ENCODE measurements at regions not wholly inside any gene's neighbourhood (a gene's known extent, or its start where the extent isn't known, plus 50 kb on each side); places are given as distances from the start of the nearest gene placed in this dataset.

- Histone ChIP-seq H3K18ac (ENCODE audit: extremely low read depth, low read length) (no peak overlapping the region), H3K9me3 (ENCODE audit: insufficient read depth in 2 of 2, low read depth in 1 of 2, low read length in 1 of 2) (no peaks in the 10 kb centered on the region), H3K79me2 (ENCODE audit: control insufficient read depth in 1 of 2, insufficient read depth in 2 of 2, low read length in 2 of 2) (no peaks in the 10 kb centered on the region), H2AFZ (ENCODE audit: low read length) (no peak overlapping the region), H2BK120ac (replicated peaks; ENCODE audit: low read depth, low read length) (no peak overlapping the region), H3K14ac (ENCODE audit: insufficient read length) (no peak overlapping the region), H3K27ac (ENCODE audit: low read depth, low read length) (no peak overlapping the region), H3K27me3 (replicated peaks in 1 of 4; ENCODE audit: control insufficient read depth in 3 of 4, extremely low read depth in 1 of 4, insufficient read depth in 3 of 4, low read length in 3 of 4) (no peaks in the 10 kb centered on the region), H4K20me1 (replicated peaks in 1 of 2; ENCODE audit: control insufficient read depth in 1 of 2, insufficient read depth in 2 of 2, low read length in 2 of 2) (no peaks in the 10 kb centered on the region), H2BK15ac (ENCODE audit: low read length) (no peak overlapping the region), H3K4me2 (ENCODE audit: insufficient read depth in 1 of 2, low read depth in 2 of 2, low read length in 2 of 2) (no peak overlapping the region), H3K4me3 (ENCODE audit: extremely low read depth in 1 of 4, insufficient read depth in 2 of 4, low read depth in 3 of 4, low read length in 4 of 4) (no peak overlapping the region), H2AK5ac (ENCODE audit: low read depth, low read length) (no peak overlapping the region), H4K8ac (ENCODE audit: extremely low read depth, insufficient read depth, low read length) (no peak overlapping the region), H3K4me1 (replicated peaks in 1 of 4; ENCODE audit: control insufficient read depth in 3 of 4, insufficient read depth in 4 of 4, low read length in 3 of 4) (no peaks in the 10 kb centered on the region), H3K23ac (ENCODE audit: insufficient read length) (no peak overlapping the region), H3K4ac (replicated peaks; ENCODE audit: insufficient read length, low read depth, low read length) (no peak overlapping the region), H2BK20ac (ENCODE audit: low read length) (no peak overlapping the region), H4K5ac (ENCODE audit: insufficient read length, low read depth, low read length) (no peak overlapping the region), H4K91ac (replicated peaks; ENCODE audit: insufficient read length, low read length) (no peak overlapping the region), H3K56ac (replicated peaks; ENCODE audit: insufficient read length, low read depth, low read length) (no peak overlapping the region), H2BK12ac (ENCODE audit: low read depth, low read length) (no peak overlapping the region), H3K9ac (replicated peaks in 1 of 4; ENCODE audit: extremely low read depth in 1 of 4, low read depth in 3 of 4, low read length in 3 of 4) (no peak overlapping the region), H3K23me2 (ENCODE audit: low read depth, low read length) (no peaks in the 10 kb centered on the region), H3K79me1 (ENCODE audit: low read depth, low read length) (no peaks in the 10 kb centered on the region), H3K36me3 (ENCODE audit: control insufficient read depth in 2 of 4, insufficient read depth in 4 of 4, low read length in 3 of 4) (no peaks in the 10 kb centered on the region), H2BK5ac (ENCODE audit: low read depth, low read length) (no peak overlapping the region)
- TF ChIP-seq ATF3 (IDR thresholded peaks at IDR 0.05; ENCODE audit: insufficient read depth, low read depth, low read length) (no peak), JUN (IDR thresholded peaks at IDR 0.05; ENCODE audit: low read depth, low read length) (no peak), SIN3A (conservative IDR thresholded peaks at IDR 0.05 in 1 of 2, IDR thresholded peaks at IDR 0.05 in 1 of 2; ENCODE audit: low read depth in 1 of 2, low read length in 2 of 2) (no peak), POLR2AphosphoS5 (IDR thresholded peaks at IDR 0.05; ENCODE audit: low read depth, low read length) (no peak), JUND (IDR thresholded peaks at IDR 0.05; ENCODE audit: low read length) (no peak), ATF2 (IDR thresholded peaks at IDR 0.05; ENCODE audit: low read length) (no peak), NRF1 (IDR thresholded peaks at IDR 0.05; ENCODE audit: low read depth, low read length) (no peak), RFX5 (IDR thresholded peaks at IDR 0.05; ENCODE audit: borderline replicate concordance, low read depth, low read length) (no peak)
- POLR2A ChIA-PET (ENCODE audit: partially characterized antibody), result no interaction called here
- DNase-seq (ENCODE audit: low read depth in 1 of 2, low spot score in 2 of 2) (no peak), FAIRE-seq (no peak)
- 79% methylated on average over 2 of the region's 2 CpGs; no CpG with 5 or more reads in 1 of the 2 experiments for WGBS, 2 experiments (ENCODE audit: extremely low coverage in 1 of 2, insufficient coverage in 1 of 2, insufficient read length in 1 of 2, insufficient replicate concordance in 2 of 2, low coverage in 1 of 2, low lambda C conversion rate in 2 of 2, missing lambda C conversion rate in 1 of 2)
- CTCF ChIA-PET (ENCODE audit: partially characterized antibody), result no interaction called here
These were observed 115.0 kb upstream of the MEF2C start for GRCh38 chr5:88997937-88998336.
